ENCODE measurements at regions not wholly inside any gene's neighbourhood (a gene's known extent, or its start where the extent isn't known, plus 50 kb on each side); places are given as distances from the start of the nearest gene placed in this dataset.

- intact Hi-C loops (cut with micrococcal nuclease) = no loop called here
- ChIA-PET CTCF (interaction anchor here (0.6 to 1.5 kb wide), 3 partner anchors 24 to 72 kb away, joined by 3 to 9 read pairs (median 5); no protein-coding TSS in a partner anchor), POLR2A (interaction anchor here (0.7 kb wide), 1 partner anchor 9 kb away, joined by 3 read pairs; no protein-coding TSS in a partner anchor)
- BruUV-seq (replicated peaks) = no TSS peak
- Mint-ChIP-seq H3K27ac (ENCODE audit: low read depth, unreplicated experiment) (no peak overlapping the region), H3K4me1 (ENCODE audit: insufficient read depth, unreplicated experiment) (peaks cover 14% of the 10 kb centered on the region), H3K36me3 (ENCODE audit: insufficient read depth, unreplicated experiment) (no peaks in the 10 kb centered on the region), H3K9me3 (ENCODE audit: unreplicated experiment) (no peaks in the 10 kb centered on the region), H3K4me3 (ENCODE audit: unreplicated experiment) (no peak overlapping the region), H3K27me3 (ENCODE audit: insufficient read depth, unreplicated experiment) (peaks cover 21% of the 10 kb centered on the region)
- no peak for TF ChIP-seq CTCF (IDR thresholded peaks at IDR 0.05; ENCODE audit: unreplicated experiment)
- no peak for DNase-seq (ENCODE audit: unreplicated experiment)
Measured at GRCh38 chr10:2953495-2953894, 113.9 kb upstream of the PFKP start.

- H3K27me3 Mint-ChIP-seq (ENCODE audit: insufficient read depth, unreplicated experiment) = peaks cover 21% of the 10 kb centered on the region
- ChIA-PET POLR2A (interaction anchor here (0.7 to 1.3 kb wide), 2 partner anchors 21 to 865 kb away, joined by 3 to 4 read pairs; no protein-coding TSS in a partner anchor), CTCF (interaction anchor here (0.8 kb wide), 1 partner anchor 22 kb away, joined by 3 read pairs; no protein-coding TSS in a partner anchor)
- no peaks in the 10 kb centered on the region for H3K36me3 Mint-ChIP-seq (ENCODE audit: insufficient read depth, unreplicated experiment)
- no peak overlapping the region for H3K27ac Mint-ChIP-seq (ENCODE audit: low read depth, unreplicated experiment)
- intact Hi-C loops (cut with micrococcal nuclease) = no loop called here
- no peak overlapping the region for H3K4me3 Mint-ChIP-seq (ENCODE audit: unreplicated experiment)
- H3K4me1 Mint-ChIP-seq (ENCODE audit: insufficient read depth, unreplicated experiment) = peaks cover 14% of the 10 kb centered on the region
- no peak for TF ChIP-seq CTCF (IDR thresholded peaks at IDR 0.05; ENCODE audit: unreplicated experiment)
- H3K9me3 Mint-ChIP-seq (ENCODE audit: unreplicated experiment) = no peaks in the 10 kb centered on the region
- BruUV-seq (replicated peaks) = no TSS peak
- no peak for DNase-seq (ENCODE audit: unreplicated experiment)
Measured at GRCh38 chr10:2951235-2951835, 116.0 kb upstream of the PFKP start.

- Mint-ChIP-seq H3K4me1 (ENCODE audit: insufficient read depth, unreplicated experiment) (peaks cover 14% of the 10 kb centered on the region), H3K27me3 (ENCODE audit: insufficient read depth, unreplicated experiment) (peaks cover 21% of the 10 kb centered on the region), H3K4me3 (ENCODE audit: unreplicated experiment) (peak overlapping the region; percentile 60), H3K9me3 (ENCODE audit: unreplicated experiment) (no peaks in the 10 kb centered on the region), H3K27ac (ENCODE audit: low read depth, unreplicated experiment) (no peak overlapping the region), H3K36me3 (ENCODE audit: insufficient read depth, unreplicated experiment) (no peaks in the 10 kb centered on the region)
- DNase-seq (ENCODE audit: unreplicated experiment) = no peak
- ChIA-PET CTCF (interaction anchor here (0.6 kb wide), 1 partner anchor 328 kb away, joined by 3 read pairs; no protein-coding TSS in a partner anchor), POLR2A (interaction anchor here (0.6 to 1.1 kb wide), 2 partner anchors 10 to 312 kb away, joined by 3 to 4 read pairs; no protein-coding TSS in a partner anchor)
- no peak for TF ChIP-seq CTCF (IDR thresholded peaks at IDR 0.05; ENCODE audit: unreplicated experiment)
- intact Hi-C loops (cut with micrococcal nuclease) = no loop called here
- TSS peak; percentile 93 for BruUV-seq (replicated peaks)
Measured at GRCh38 chr10:2950546-2950945, 116.8 kb upstream of the PFKP start.

- BruUV-seq (replicated peaks) = no TSS peak
- H3K9me3 Mint-ChIP-seq (ENCODE audit: unreplicated experiment) = no peaks in the 10 kb centered on the region
- H3K27me3 Mint-ChIP-seq (ENCODE audit: insufficient read depth, unreplicated experiment) = peaks cover 16% of the 10 kb centered on the region
- no peaks in the 10 kb centered on the region for H3K36me3 Mint-ChIP-seq (ENCODE audit: insufficient read depth, unreplicated experiment)
- H3K27ac Mint-ChIP-seq (ENCODE audit: low read depth, unreplicated experiment) = peak overlapping the region; percentile 32
- peak; percentile 82 for DNase-seq (ENCODE audit: unreplicated experiment)
- intact Hi-C loops (cut with micrococcal nuclease) = no loop called here
- TF ChIP-seq CTCF (IDR thresholded peaks at IDR 0.05; ENCODE audit: unreplicated experiment) = no peak
- H3K4me3 Mint-ChIP-seq (ENCODE audit: unreplicated experiment) = peak overlapping the region; percentile 60
- CTCF ChIA-PET = no interaction called here
- H3K4me1 Mint-ChIP-seq (ENCODE audit: insufficient read depth, unreplicated experiment) = peaks cover 14% of the 10 kb centered on the region
- POLR2A ChIA-PET = interaction anchor here (1.1 kb wide), 1 partner anchor 9 kb away, joined by 4 read pairs; no protein-coding TSS in a partner anchor
Measured at GRCh38 chr10:2949948-2950354, 117.4 kb upstream of the PFKP start.

Measured in MCF 10A (cell line).